B cell (primary cell): ENCODE measurements at regions not wholly inside any gene's neighbourhood (a gene's known extent, or its start where the extent isn't known, plus 50 kb on each side); places are given as distances from the start of the nearest gene placed in this dataset.

Experiments
- EZH2 ChIP-seq: IDR thresholded peaks from 2 replicates; pipeline ENCODE4 v1.6.1; 2012; ENCODE audit warnings: borderline replicate concordance, low read depth, mild to moderate bottlenecking, moderate library complexity, low read length; ENCODE audit not compliant: insufficient read depth, poor library complexity, severe bottlenecking
- TF ChIP-seq, protein P1 (sequence below): fragments of 200-600 bp; IDR thresholded peaks from one replicate; pipeline ENCODE4 v1.8.0; 2022; ENCODE audit warnings: antibody characterized with exemption, mild to moderate bottlenecking

DNA sequence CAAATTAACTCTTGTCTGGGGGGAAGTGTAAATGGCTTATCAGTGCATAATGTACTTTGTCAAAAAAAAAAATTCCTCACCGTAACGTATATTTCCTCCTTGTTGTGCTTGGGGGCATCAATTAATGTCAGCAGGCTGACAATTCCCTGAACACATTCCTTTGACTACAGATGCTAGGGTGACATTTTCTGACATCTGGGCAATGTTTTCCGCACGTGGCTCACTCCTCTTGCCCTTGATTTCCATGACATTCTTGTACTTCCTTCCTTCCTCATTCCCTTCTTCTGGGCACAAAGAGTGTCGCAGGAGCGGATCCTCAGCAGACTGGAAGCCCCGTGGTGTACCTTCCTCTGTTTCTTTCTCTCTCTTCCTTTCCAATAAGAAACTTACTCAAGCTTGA lies 173.7 kb downstream of the SP3 start:
- TF ChIP-seq, protein P1, sequence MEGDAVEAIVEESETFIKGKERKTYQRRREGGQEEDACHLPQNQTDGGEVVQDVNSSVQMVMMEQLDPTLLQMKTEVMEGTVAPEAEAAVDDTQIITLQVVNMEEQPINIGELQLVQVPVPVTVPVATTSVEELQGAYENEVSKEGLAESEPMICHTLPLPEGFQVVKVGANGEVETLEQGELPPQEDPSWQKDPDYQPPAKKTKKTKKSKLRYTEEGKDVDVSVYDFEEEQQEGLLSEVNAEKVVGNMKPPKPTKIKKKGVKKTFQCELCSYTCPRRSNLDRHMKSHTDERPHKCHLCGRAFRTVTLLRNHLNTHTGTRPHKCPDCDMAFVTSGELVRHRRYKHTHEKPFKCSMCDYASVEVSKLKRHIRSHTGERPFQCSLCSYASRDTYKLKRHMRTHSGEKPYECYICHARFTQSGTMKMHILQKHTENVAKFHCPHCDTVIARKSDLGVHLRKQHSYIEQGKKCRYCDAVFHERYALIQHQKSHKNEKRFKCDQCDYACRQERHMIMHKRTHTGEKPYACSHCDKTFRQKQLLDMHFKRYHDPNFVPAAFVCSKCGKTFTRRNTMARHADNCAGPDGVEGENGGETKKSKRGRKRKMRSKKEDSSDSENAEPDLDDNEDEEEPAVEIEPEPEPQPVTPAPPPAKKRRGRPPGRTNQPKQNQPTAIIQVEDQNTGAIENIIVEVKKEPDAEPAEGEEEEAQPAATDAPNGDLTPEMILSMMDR = no peak
- no peak for TF ChIP-seq EZH2
